ENCODE measurements at regions not wholly inside any gene's neighbourhood (a gene's known extent, or its start where the extent isn't known, plus 50 kb on each side); places are given as distances from the start of the nearest gene placed in this dataset.

GRCh38 chr20:48193627-48194425 is 408.5 kb upstream of the SULF2 start:
- TF ChIP-seq, protein P1, sequence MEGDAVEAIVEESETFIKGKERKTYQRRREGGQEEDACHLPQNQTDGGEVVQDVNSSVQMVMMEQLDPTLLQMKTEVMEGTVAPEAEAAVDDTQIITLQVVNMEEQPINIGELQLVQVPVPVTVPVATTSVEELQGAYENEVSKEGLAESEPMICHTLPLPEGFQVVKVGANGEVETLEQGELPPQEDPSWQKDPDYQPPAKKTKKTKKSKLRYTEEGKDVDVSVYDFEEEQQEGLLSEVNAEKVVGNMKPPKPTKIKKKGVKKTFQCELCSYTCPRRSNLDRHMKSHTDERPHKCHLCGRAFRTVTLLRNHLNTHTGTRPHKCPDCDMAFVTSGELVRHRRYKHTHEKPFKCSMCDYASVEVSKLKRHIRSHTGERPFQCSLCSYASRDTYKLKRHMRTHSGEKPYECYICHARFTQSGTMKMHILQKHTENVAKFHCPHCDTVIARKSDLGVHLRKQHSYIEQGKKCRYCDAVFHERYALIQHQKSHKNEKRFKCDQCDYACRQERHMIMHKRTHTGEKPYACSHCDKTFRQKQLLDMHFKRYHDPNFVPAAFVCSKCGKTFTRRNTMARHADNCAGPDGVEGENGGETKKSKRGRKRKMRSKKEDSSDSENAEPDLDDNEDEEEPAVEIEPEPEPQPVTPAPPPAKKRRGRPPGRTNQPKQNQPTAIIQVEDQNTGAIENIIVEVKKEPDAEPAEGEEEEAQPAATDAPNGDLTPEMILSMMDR (IDR thresholded peaks at IDR 0.05) = no peak
- TF ChIP-seq POLR2A (IDR thresholded peaks at IDR 0.05) (no peak), POLR2AphosphoS5 (IDR thresholded peaks at IDR 0.05; ENCODE audit: insufficient read depth in 1 of 2, low read depth in 1 of 2) (no peak)
